A673 (cell line): ENCODE measurements at regions not wholly inside any gene's neighbourhood (a gene's known extent, or its start where the extent isn't known, plus 50 kb on each side); places are given as distances from the start of the nearest gene placed in this dataset.

Experiments
- BruUV-seq: library from RNA; stranded (reverse); fragments of 400-500 nt; replicated peaks from 2 replicates; lab custom pipeline; 2021; lab: Mats Ljungman, UMichigan
- CTCF ChIA-PET: fragments of 300-600 bp; sonication (Branson Sonifier 250); formaldehyde crosslinking; loops from one replicate; lab custom pipeline; 2022; ENCODE audit warnings: antibody characterized with exemption; lab: Charles Lee
- POLR2A ChIA-PET: fragments of 300-600 bp; sonication (Branson Sonifier 250); formaldehyde crosslinking; loops from one replicate; lab custom pipeline; 2022; ENCODE audit warnings: antibody characterized with exemption; ENCODE audit not compliant: low non-redundant PET; lab: Charles Lee
- DNase-seq: peaks from one replicate; pipeline ENCODE4 v3.0.0-alpha.2; 2015; ENCODE audit warnings: low spot score
- H3K27ac ChIP-seq: fragments of 200-600 bp; sonication (generic); 2 replicates; pipeline ENCODE4 v1.5.1; 2016; ENCODE audit warnings: mixed run types, low read depth, mild to moderate bottlenecking, mixed read lengths, antibody characterized with exemption, low read length; ENCODE audit not compliant: poor library complexity, severe bottlenecking
- H3K27me3 ChIP-seq: fragments of 200-600 bp; sonication (generic); replicated peaks from 2 replicates; pipeline ENCODE4 v1.6.1; 2017; ENCODE audit warnings: mixed run types, low read depth, mild to moderate bottlenecking, mixed read lengths, antibody characterized with exemption, low read length; ENCODE audit not compliant: insufficient read depth, poor library complexity
- H3K36me3 ChIP-seq: fragments of 200-600 bp; sonication (generic); 2 replicates; pipeline ENCODE4 v1.6.1; 2016; ENCODE audit warnings: mixed run types, mild to moderate bottlenecking, mixed read lengths, antibody characterized with exemption, low read length; ENCODE audit not compliant: insufficient read depth, poor library complexity, severe bottlenecking
- H3K4me1 ChIP-seq: fragments of 200-600 bp; sonication (generic); 2 replicates; pipeline ENCODE4 v1.6.1; 2017; ENCODE audit warnings: mixed run types, mild to moderate bottlenecking, mixed read lengths, antibody characterized with exemption, low read length; ENCODE audit not compliant: insufficient read depth, poor library complexity, severe bottlenecking
- H3K4me3 ChIP-seq: fragments of 200-600 bp; sonication (generic); 2 replicates; pipeline ENCODE4 v1.5.1; 2016; ENCODE audit warnings: low read depth, mixed run types, mild to moderate bottlenecking, mixed read lengths, low read length; ENCODE audit not compliant: poor library complexity, severe bottlenecking
- H3K9me3 ChIP-seq: fragments of 200-600 bp; sonication (generic); 2 replicates; pipeline ENCODE4 v1.6.1; 2016; ENCODE audit warnings: mixed run types, low read depth, mild to moderate bottlenecking, mixed read lengths, antibody characterized with exemption, low read length; ENCODE audit not compliant: poor library complexity, severe bottlenecking
- EZH2 ChIP-seq: fragments of 200-600 bp; sonication (generic); IDR thresholded peaks from 2 replicates; pipeline ENCODE4 v1.6.1; 2017; ENCODE audit warnings: borderline replicate concordance, low read depth, mild to moderate bottlenecking, mixed read lengths, antibody characterized with exemption, low read length; ENCODE audit not compliant: poor library complexity, severe bottlenecking
- intact Hi-C: fragments of 100-400 bp; cut with micrococcal nuclease; formaldehyde crosslinking; loops from one replicate; pipeline ENCODE4 v1.10.0; 2022; ENCODE audit not compliant: unreplicated experiment
- TF ChIP-seq, protein P1 (sequence below): fragments of 300-800, 200-600 bp; sonication (generic); conservative IDR thresholded peaks from 2 replicates; pipeline ENCODE4 v1.5.1; 2017; ENCODE audit warnings: low read depth, mild to moderate bottlenecking, antibody characterized with exemption, low read length, moderate library complexity, mixed read lengths

DNA sequence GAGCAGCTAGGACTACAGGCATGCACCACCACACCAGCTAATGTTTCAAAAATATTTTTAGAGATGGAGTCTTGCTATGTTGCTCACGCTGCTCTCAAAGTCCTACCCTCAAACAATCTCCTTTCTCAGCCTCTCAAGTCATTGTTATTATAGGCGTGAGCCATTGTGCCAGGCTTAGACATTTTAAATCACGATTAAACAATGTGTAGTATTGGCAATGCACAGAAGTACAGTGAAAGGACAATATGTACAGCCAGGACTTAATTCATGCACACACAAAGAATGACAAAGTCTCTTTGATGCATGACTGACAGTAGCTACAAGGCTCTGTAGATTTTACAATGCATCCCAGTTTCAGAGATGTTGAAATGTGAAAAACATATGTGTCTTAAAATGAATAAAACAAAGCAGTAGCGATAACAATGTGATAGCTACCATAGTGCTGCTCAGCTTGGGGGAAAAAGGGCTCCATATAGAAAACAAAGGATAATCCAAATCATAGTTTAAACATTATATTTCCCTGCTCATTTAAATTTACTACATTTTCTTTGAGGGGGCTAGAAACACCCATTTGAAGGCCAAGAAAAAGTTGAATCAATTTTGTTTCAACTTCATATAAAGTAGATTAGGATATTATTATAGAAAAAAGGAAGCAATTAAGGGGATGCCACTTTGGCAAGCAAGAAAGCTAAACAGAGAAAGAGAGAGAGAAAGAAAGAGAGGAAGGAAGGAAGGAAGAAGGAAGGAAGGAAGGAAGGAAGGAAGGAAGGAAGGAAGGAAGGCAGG is 272.4 kb upstream of the SMIM31 start:
- peak; percentile 94 for DNase-seq
- no peaks in the 10 kb centered on the region for H3K9me3 ChIP-seq
- BruUV-seq: no TSS peak
- peaks cover 52% of the 10 kb centered on the region for H3K4me1 ChIP-seq
- TF ChIP-seq EZH2: no peak
- TF ChIP-seq, protein P1, sequence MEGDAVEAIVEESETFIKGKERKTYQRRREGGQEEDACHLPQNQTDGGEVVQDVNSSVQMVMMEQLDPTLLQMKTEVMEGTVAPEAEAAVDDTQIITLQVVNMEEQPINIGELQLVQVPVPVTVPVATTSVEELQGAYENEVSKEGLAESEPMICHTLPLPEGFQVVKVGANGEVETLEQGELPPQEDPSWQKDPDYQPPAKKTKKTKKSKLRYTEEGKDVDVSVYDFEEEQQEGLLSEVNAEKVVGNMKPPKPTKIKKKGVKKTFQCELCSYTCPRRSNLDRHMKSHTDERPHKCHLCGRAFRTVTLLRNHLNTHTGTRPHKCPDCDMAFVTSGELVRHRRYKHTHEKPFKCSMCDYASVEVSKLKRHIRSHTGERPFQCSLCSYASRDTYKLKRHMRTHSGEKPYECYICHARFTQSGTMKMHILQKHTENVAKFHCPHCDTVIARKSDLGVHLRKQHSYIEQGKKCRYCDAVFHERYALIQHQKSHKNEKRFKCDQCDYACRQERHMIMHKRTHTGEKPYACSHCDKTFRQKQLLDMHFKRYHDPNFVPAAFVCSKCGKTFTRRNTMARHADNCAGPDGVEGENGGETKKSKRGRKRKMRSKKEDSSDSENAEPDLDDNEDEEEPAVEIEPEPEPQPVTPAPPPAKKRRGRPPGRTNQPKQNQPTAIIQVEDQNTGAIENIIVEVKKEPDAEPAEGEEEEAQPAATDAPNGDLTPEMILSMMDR: no peak
- intact Hi-C loops: loop anchor here (1.0 to 10.0 kb wide), 9 partner anchors 71 to 927 kb away; no protein-coding TSS in a partner anchor
- H3K27me3 ChIP-seq: no peaks in the 10 kb centered on the region
- H3K36me3 ChIP-seq: no peaks in the 10 kb centered on the region
- ChIA-PET POLR2A (interaction anchor here (0.7 kb wide), 2 partner anchors 391 to 611 kb away, joined by 4 read pairs; no protein-coding TSS in a partner anchor), CTCF (interaction anchor here (0.7 to 2.7 kb wide), 3 partner anchors 68 to 782 kb away, joined by 9 to 19 read pairs (median 11); no protein-coding TSS in a partner anchor)
- no peak overlapping the region for H3K4me3 ChIP-seq
- H3K27ac ChIP-seq: peak overlapping the region; percentile 96

- Histone ChIP-seq H3K4me1 (peaks cover 52% of the 10 kb centered on the region), H3K4me3 (no peak overlapping the region), H3K36me3 (no peaks in the 10 kb centered on the region), H3K27me3 (no peaks in the 10 kb centered on the region), H3K27ac (peak overlapping the region; percentile 96), H3K9me3 (no peaks in the 10 kb centered on the region)
- DNase-seq: no peak
- ChIA-PET POLR2A (interaction anchor here (0.7 kb wide), 2 partner anchors 391 to 611 kb away, joined by 4 read pairs; no protein-coding TSS in a partner anchor), CTCF (interaction anchor here (0.7 to 2.7 kb wide), 3 partner anchors 69 to 783 kb away, joined by 9 to 19 read pairs (median 11); no protein-coding TSS in a partner anchor)
- no TSS peak for BruUV-seq
- TF ChIP-seq, protein P1: no peak
- TF ChIP-seq EZH2: no peak
- intact Hi-C loops: loop anchor here (2.0 to 10.0 kb wide), 7 partner anchors 91 to 927 kb away; no protein-coding TSS in a partner anchor
These were observed 271.9 kb upstream of the SMIM31 start for GRCh38 chr4:164482092-164482404.

DNA sequence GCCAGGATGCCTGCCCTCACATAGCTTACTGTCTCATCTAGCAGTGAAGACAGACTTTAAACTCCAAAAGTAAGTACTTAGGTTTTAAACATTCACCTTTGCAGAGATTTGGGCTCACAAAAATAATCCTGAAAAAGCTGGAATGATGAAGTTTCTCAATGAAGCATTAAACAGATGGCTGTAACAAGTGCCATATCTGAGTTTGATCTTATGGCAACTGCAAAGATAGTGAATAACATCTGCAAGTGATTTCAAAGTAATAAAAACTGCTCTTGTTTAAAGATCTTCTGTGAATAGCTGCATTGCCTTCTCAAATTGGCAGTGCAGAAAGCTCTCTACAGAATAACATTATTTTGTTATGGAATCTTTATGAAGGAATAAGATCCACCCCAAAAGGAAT is 271.2 kb upstream of the SMIM31 start:
- H3K4me3 ChIP-seq: no peak overlapping the region
- peak overlapping the region; percentile 96 for H3K27ac ChIP-seq
- no peaks in the 10 kb centered on the region for H3K27me3 ChIP-seq
- peaks cover 52% of the 10 kb centered on the region for H3K4me1 ChIP-seq
- no TSS peak for BruUV-seq
- DNase-seq: peak; percentile 79
- ChIA-PET CTCF (interaction anchor here (2.7 kb wide), 1 partner anchor 249 kb away, joined by 19 read pairs; no protein-coding TSS in a partner anchor), POLR2A (interaction anchor here (0.6 kb wide), 1 partner anchor 346 kb away, joined by 11 read pairs; no protein-coding TSS in a partner anchor)
- intact Hi-C loops: loop anchor here (2.0 to 10.0 kb wide), 7 partner anchors 90 to 928 kb away; no protein-coding TSS in a partner anchor
- H3K9me3 ChIP-seq: no peaks in the 10 kb centered on the region
- TF ChIP-seq EZH2: no peak
- TF ChIP-seq, protein P1: no peak
- no peaks in the 10 kb centered on the region for H3K36me3 ChIP-seq
